HAP-1 (cell line): ENCODE measurements at regions not wholly inside any gene's neighbourhood (a gene's known extent, or its start where the extent isn't known, plus 50 kb on each side); places are given as distances from the start of the nearest gene placed in this dataset.

ENCODE experiments used
- DNase-seq, 2 experiments: peaks; one replicate each; pipeline ENCODE4 v3.0.0-alpha.2; 2016 to 2020; ENCODE audit warnings: low spot score in 2 of 2
- H3K27me3 ChIP-seq: fragments of 250-450 bp; sonication (Bioruptor Pico); 2 replicates; pipeline ENCODE4 v1.5.1; 2020; ENCODE audit warnings: low read depth, mild to moderate bottlenecking, moderate library complexity
- H3K36me3 ChIP-seq: fragments of 250-450 bp; sonication (Bioruptor Pico); replicated peaks from 2 replicates; pipeline ENCODE4 v1.5.1; 2020; ENCODE audit warnings: mild to moderate bottlenecking
- H3K4me1 ChIP-seq: fragments of 250-450 bp; sonication (Bioruptor Pico); 2 replicates; pipeline ENCODE4 v1.5.1; 2020; ENCODE audit warnings: mild to moderate bottlenecking
- H3K4me3 ChIP-seq: fragments of 250-450 bp; sonication (Bioruptor Pico); 2 replicates; pipeline ENCODE4 v1.5.1; 2020; ENCODE audit warnings: mild to moderate bottlenecking, moderate library complexity
- H3K9me3 ChIP-seq: fragments of 250-450 bp; sonication (Bioruptor Pico); 2 replicates; pipeline ENCODE4 v1.5.1; 2020; ENCODE audit warnings: mild to moderate bottlenecking, moderate library complexity
- in situ Hi-C: fragments of 300-500 bp; cut with MboI; formaldehyde crosslinking; loops from 3 replicates; pipeline ENCODE4 v1.14.3; 2020; ENCODE audit warnings: low sequenced_read_pairs, inconsistent platforms, mixed read lengths

GRCh38 chr5:4947893-4948536 lies 192.1 kb upstream of the ADAMTS16 start:
- Histone ChIP-seq H3K27me3 (no peaks in the 10 kb centered on the region), H3K4me3 (no peak overlapping the region), H3K4me1 (no peaks in the 10 kb centered on the region), H3K36me3 (no peaks in the 10 kb centered on the region), H3K9me3 (no peaks in the 10 kb centered on the region)
- in situ Hi-C loops, result no loop called here
- DNase-seq, result no peak

- Histone ChIP-seq H3K4me1 (no peaks in the 10 kb centered on the region), H3K27me3 (no peaks in the 10 kb centered on the region), H3K9me3 (no peaks in the 10 kb centered on the region), H3K36me3 (no peaks in the 10 kb centered on the region), H3K4me3 (no peak overlapping the region)
- no peak for DNase-seq
- in situ Hi-C loops, result no loop called here
Observed at GRCh38 chr5:4949108-4949507, 191.0 kb upstream of the ADAMTS16 start.

GRCh38 chr5:4953576-4953975 lies 186.6 kb upstream of the ADAMTS16 start:
- Histone ChIP-seq H3K36me3 (no peaks in the 10 kb centered on the region), H3K4me3 (no peak overlapping the region), H3K4me1 (no peaks in the 10 kb centered on the region), H3K9me3 (no peaks in the 10 kb centered on the region), H3K27me3 (no peaks in the 10 kb centered on the region)
- DNase-seq, result no peak
- in situ Hi-C loops, result no loop called here

GRCh38 chr5:4954048-4954447 lies 186.1 kb upstream of the ADAMTS16 start:
- DNase-seq, result no peak
- Histone ChIP-seq H3K27me3 (no peaks in the 10 kb centered on the region), H3K4me3 (no peak overlapping the region), H3K4me1 (no peaks in the 10 kb centered on the region), H3K9me3 (no peaks in the 10 kb centered on the region), H3K36me3 (no peaks in the 10 kb centered on the region)
- in situ Hi-C loops, result no loop called here

GRCh38 chr5:4963265-4963664 lies 176.9 kb upstream of the ADAMTS16 start:
- in situ Hi-C loops, result no loop called here
- no peak overlapping the region for H3K4me3 ChIP-seq
- no peak for DNase-seq

GRCh38 chr5:4969351-4969750 lies 170.8 kb upstream of the ADAMTS16 start:
- DNase-seq, result no peak
- in situ Hi-C loops, result no loop called here
- Histone ChIP-seq H3K4me1 (no peaks in the 10 kb centered on the region), H3K4me3 (no peak overlapping the region), H3K36me3 (no peaks in the 10 kb centered on the region), H3K27me3 (no peaks in the 10 kb centered on the region), H3K9me3 (no peaks in the 10 kb centered on the region)

More at GRCh38 chr5:4963265-4963664, 176.9 kb upstream of the ADAMTS16 start:
- Histone ChIP-seq H3K9me3 (no peaks in the 10 kb centered on the region), H3K4me1 (no peaks in the 10 kb centered on the region), H3K27me3 (no peaks in the 10 kb centered on the region), H3K36me3 (no peaks in the 10 kb centered on the region)

- Histone ChIP-seq H3K4me1 (no peaks in the 10 kb centered on the region), H3K36me3 (no peaks in the 10 kb centered on the region), H3K27me3 (no peaks in the 10 kb centered on the region), H3K4me3 (no peak overlapping the region), H3K9me3 (no peaks in the 10 kb centered on the region)
- no peak for DNase-seq
- in situ Hi-C loops, result no loop called here
Observed at GRCh38 chr5:4970171-4970570, 170.0 kb upstream of the ADAMTS16 start.

- H3K4me3 ChIP-seq, result no peak overlapping the region
- H3K36me3 ChIP-seq, result no peaks in the 10 kb centered on the region
- H3K4me1 ChIP-seq, result no peaks in the 10 kb centered on the region
- in situ Hi-C loops, result no loop called here
- DNase-seq, result no peak
- H3K27me3 ChIP-seq, result no peaks in the 10 kb centered on the region
- no peaks in the 10 kb centered on the region for H3K9me3 ChIP-seq
Observed at GRCh38 chr5:4976902-4977301, 163.2 kb upstream of the ADAMTS16 start.

GRCh38 chr5:4977416-4978110 lies 162.6 kb upstream of the ADAMTS16 start:
- DNase-seq, result no peak
- no peak overlapping the region for H3K4me3 ChIP-seq
- H3K9me3 ChIP-seq, result no peaks in the 10 kb centered on the region
- in situ Hi-C loops, result no loop called here
- H3K36me3 ChIP-seq, result no peaks in the 10 kb centered on the region
- no peaks in the 10 kb centered on the region for H3K27me3 ChIP-seq
- H3K4me1 ChIP-seq, result no peaks in the 10 kb centered on the region

GRCh38 chr5:4980201-4980600 lies 159.9 kb upstream of the ADAMTS16 start:
- Histone ChIP-seq H3K27me3 (no peaks in the 10 kb centered on the region), H3K4me1 (no peaks in the 10 kb centered on the region), H3K4me3 (no peak overlapping the region), H3K9me3 (no peaks in the 10 kb centered on the region), H3K36me3 (no peaks in the 10 kb centered on the region)
- no peak for DNase-seq
- in situ Hi-C loops, result no loop called here

GRCh38 chr5:4981608-4982007 lies 158.5 kb upstream of the ADAMTS16 start:
- no peaks in the 10 kb centered on the region for H3K36me3 ChIP-seq
- no peak overlapping the region for H3K4me3 ChIP-seq
- DNase-seq, result no peak
- no peaks in the 10 kb centered on the region for H3K27me3 ChIP-seq
- no peaks in the 10 kb centered on the region for H3K9me3 ChIP-seq
- in situ Hi-C loops, result no loop called here
- H3K4me1 ChIP-seq, result no peaks in the 10 kb centered on the region

GRCh38 chr5:4983701-4984100 lies 156.4 kb upstream of the ADAMTS16 start:
- H3K4me1 ChIP-seq, result no peaks in the 10 kb centered on the region
- H3K27me3 ChIP-seq, result no peaks in the 10 kb centered on the region
- in situ Hi-C loops, result no loop called here
- H3K9me3 ChIP-seq, result no peaks in the 10 kb centered on the region
- DNase-seq, result no peak
- H3K4me3 ChIP-seq, result no peak overlapping the region
- H3K36me3 ChIP-seq, result no peaks in the 10 kb centered on the region

GRCh38 chr5:4984461-4984860 lies 155.7 kb upstream of the ADAMTS16 start:
- Histone ChIP-seq H3K36me3 (no peaks in the 10 kb centered on the region), H3K9me3 (no peaks in the 10 kb centered on the region), H3K4me3 (no peak overlapping the region), H3K4me1 (no peaks in the 10 kb centered on the region), H3K27me3 (no peaks in the 10 kb centered on the region)
- in situ Hi-C loops, result no loop called here
- DNase-seq, result no peak

GRCh38 chr5:4987431-4987830 lies 152.7 kb upstream of the ADAMTS16 start:
- H3K4me1 ChIP-seq, result no peaks in the 10 kb centered on the region
- H3K9me3 ChIP-seq, result no peaks in the 10 kb centered on the region
- in situ Hi-C loops, result no loop called here
- no peak for DNase-seq
- H3K4me3 ChIP-seq, result no peak overlapping the region
- no peaks in the 10 kb centered on the region for H3K36me3 ChIP-seq
- H3K27me3 ChIP-seq, result no peaks in the 10 kb centered on the region

GRCh38 chr5:4989118-4989517 lies 151.0 kb upstream of the ADAMTS16 start:
- Histone ChIP-seq H3K27me3 (no peaks in the 10 kb centered on the region), H3K9me3 (no peaks in the 10 kb centered on the region), H3K4me3 (no peak overlapping the region), H3K4me1 (no peaks in the 10 kb centered on the region), H3K36me3 (no peaks in the 10 kb centered on the region)
- no peak for DNase-seq
- in situ Hi-C loops, result no loop called here
